Right lobe of liver (tissue), 6 donors: ENCODE measurements at regions not wholly inside any gene's neighbourhood (a gene's known extent, or its start where the extent isn't known, plus 50 kb on each side); places are given as distances from the start of the nearest gene placed in this dataset.

Experiments
- ATAC-seq, 4 donors: fragments of 200-7000 bp; cut with Tn5 transposase; one replicate each; pipeline ENCODE4 v1.9.1; 2020; ENCODE audit warnings: mild to moderate bottlenecking in 4 of 4, moderate library complexity in 4 of 4
- DNase-seq, 3 donors: peaks; one replicate each; pipeline ENCODE4 v3.0.0-alpha.2; 2020
- H3K27ac ChIP-seq, 3 donors: fragments of 200-600 bp; one replicate each; pipeline ENCODE4 v1.8.0; 2022
- H3K27me3 ChIP-seq, 2 donors: fragments of 200-600 bp; one replicate each; pipeline ENCODE4 v1.8.0; 2022
- H3K36me3 ChIP-seq, 4 donors: fragments of 200-600 bp; sonication (generic) in 1 of 4; one replicate each; pipeline versions ENCODE4 v1.5.1 to v1.8.0; 2017 to 2022; ENCODE audit warnings: control low read depth in 1 of 4
- H3K4me1 ChIP-seq, 4 donors: fragments of 200-600 bp; sonication (generic) in 1 of 4; one replicate each; pipeline versions ENCODE4 v1.5.1 to v1.8.0; 2017 to 2022; ENCODE audit warnings: control low read depth in 1 of 4
- H3K4me3 ChIP-seq, 3 donors: fragments of 200-600 bp; one replicate each; pipeline ENCODE4 v1.8.0; 2022
- H3K9me3 ChIP-seq, 4 donors: fragments of 200-600 bp; sonication (generic) in 1 of 4; one replicate each; pipeline versions ENCODE4 v1.5.1 to v1.8.0; 2017 to 2022; ENCODE audit warnings: control low read depth in 1 of 4
- CTCF ChIP-seq, 4 donors: fragments of 200-600 bp in 3 of 4; fragments of 450-650 bp in 1 of 4; IDR thresholded peaks; one replicate each; pipeline versions ENCODE4 v1.5.1 to v1.8.0; 2016 to 2022; ENCODE audit warnings: antibody characterized with exemption in 4 of 4, mild to moderate bottlenecking in 2 of 4
- POLR2A ChIP-seq: fragments of 450-650 bp; IDR thresholded peaks from one replicate; pipeline ENCODE4 v1.6.1; 2017; ENCODE audit warnings: antibody characterized with exemption, mild to moderate bottlenecking
- WGBS: methylation state at CpG from one replicate; pipeline ENCODE4 v1.1.6; 2018; ENCODE audit warnings: low coverage, low lambda C conversion rate; ENCODE audit not compliant: insufficient coverage; ENCODE audit errors: missing lambda C conversion rate; 5-methylcytosine and 5-hydroxymethylcytosine counted together
- intact Hi-C, 2 donors: fragments of 100-400 bp; cut with DNase I; formaldehyde crosslinking; loops; one replicate each; pipeline versions ENCODE4 v1.11.2 to v1.14.1; 2022
- donor health status: DM: no; HTN: yes; CAD: no.
- donor health status: DM: no; HTN: no; CAD: no.
- donor health status: DM: no; HTN: no; CAD: no.
- donor health status: DM: no; HTN: yes; CAD: no.
- donor health status: DM: no; HTN: yes; CAD: no.

- ATAC-seq (no peak), DNase-seq (no peak)
- H3K36me3 ChIP-seq: no peaks in the 10 kb centered on the region
- no peaks in the 10 kb centered on the region for H3K9me3 ChIP-seq
- 66% methylated on average over 5 of the region's 5 CpGs for WGBS
- H3K4me3 ChIP-seq: no peak overlapping the region
- H3K4me1 ChIP-seq: no peaks in the 10 kb centered on the region
- intact Hi-C loops: no loop called here
- no peak overlapping the region for H3K27ac ChIP-seq
- no peaks in the 10 kb centered on the region for H3K27me3 ChIP-seq
- TF ChIP-seq POLR2A (no peak), CTCF (IDR thresholded peaks at IDR 0.05) (no peak)
Observed at GRCh38 chr4:100026066-100026465, 76.0 kb upstream of the H2AZ1 start.

- Histone ChIP-seq H3K9me3 (no peaks in the 10 kb centered on the region), H3K27ac (no peak overlapping the region), H3K36me3 (no peaks in the 10 kb centered on the region), H3K4me3 (no peak overlapping the region), H3K4me1 (no peaks in the 10 kb centered on the region), H3K27me3 (no peaks in the 10 kb centered on the region)
- intact Hi-C loops: no loop called here
- no peak for TF ChIP-seq CTCF (IDR thresholded peaks at IDR 0.05)
- ATAC-seq: no peak
- DNase-seq: no peak
Observed at GRCh38 chr4:100023800-100024199, 73.7 kb upstream of the H2AZ1 start.

- Histone ChIP-seq H3K4me3 (no peak overlapping the region), H3K36me3 (no peaks in the 10 kb centered on the region), H3K27me3 (no peaks in the 10 kb centered on the region), H3K4me1 (no peaks in the 10 kb centered on the region), H3K27ac (no peak overlapping the region), H3K9me3 (no peaks in the 10 kb centered on the region)
- DNase-seq: no peak
- 39% methylated on average over 5 of the region's 5 CpGs for WGBS
- TF ChIP-seq POLR2A (no peak), CTCF (IDR thresholded peaks at IDR 0.05) (no peak)
- intact Hi-C loops: no loop called here
- ATAC-seq: no peak
Observed at GRCh38 chr4:100022792-100023222, 72.7 kb upstream of the H2AZ1 start.

- TF ChIP-seq POLR2A: no peak
- no peak for TF ChIP-seq CTCF (IDR thresholded peaks at IDR 0.05)
- no peaks in the 10 kb centered on the region for H3K4me1 ChIP-seq
- H3K9me3 ChIP-seq: no peaks in the 10 kb centered on the region
- intact Hi-C loops: no loop called here
- DNase-seq (no peak), ATAC-seq (no peak)
- H3K27ac ChIP-seq: no peak overlapping the region
- H3K4me3 ChIP-seq: no peak overlapping the region
- 90% methylated on average over 1 of the region's 1 CpG for WGBS
- H3K27me3 ChIP-seq: no peaks in the 10 kb centered on the region
- no peaks in the 10 kb centered on the region for H3K36me3 ChIP-seq
Observed at GRCh38 chr4:100019821-100020220, 69.7 kb upstream of the H2AZ1 start.

- no peak overlapping the region for H3K4me3 ChIP-seq
- WGBS: 53% methylated on average over 3 of the region's 3 CpGs
- H3K27ac ChIP-seq: no peak overlapping the region
- H3K4me1 ChIP-seq: no peaks in the 10 kb centered on the region
- intact Hi-C loops: no loop called here
- no peaks in the 10 kb centered on the region for H3K36me3 ChIP-seq
- no peaks in the 10 kb centered on the region for H3K9me3 ChIP-seq
- H3K27me3 ChIP-seq: no peaks in the 10 kb centered on the region
- DNase-seq: no peak
- no peak for ATAC-seq
- TF ChIP-seq POLR2A: no peak
Observed at GRCh38 chr4:100017637-100018310, 67.7 kb upstream of the H2AZ1 start.
